ENCODE measurements at regions not wholly inside any gene's neighbourhood (a gene's known extent, or its start where the extent isn't known, plus 50 kb on each side); places are given as distances from the start of the nearest gene placed in this dataset.
"Not testable (repeated sequence)": the region's sequence is repeated elsewhere in the genome, so short reads cannot be mapped to it uniquely, and the experiment has no call there.

DNA sequence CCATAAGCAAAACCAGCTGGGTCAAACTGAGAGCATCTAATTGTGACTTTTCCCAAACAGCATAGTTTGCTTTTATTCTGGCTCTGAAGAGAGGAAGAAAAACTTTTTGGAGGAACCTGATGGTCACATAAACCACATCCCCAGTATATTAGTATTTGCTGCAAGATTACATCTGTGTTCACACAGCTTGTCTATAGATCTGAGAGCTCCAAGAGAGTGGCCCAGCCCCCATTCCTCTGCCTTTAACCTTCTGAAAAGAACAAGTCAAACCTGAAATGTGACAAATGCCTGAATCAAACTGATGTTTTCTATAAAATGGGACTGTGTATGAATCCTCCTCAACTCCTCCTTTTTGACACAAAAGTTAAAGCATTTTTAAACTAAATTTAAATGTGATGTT is 435.2 kb downstream of the ZNF479 start:
- not testable (repeated sequence) for DNase-seq (ENCODE audit: low read depth in 4 of 4, low spot score in 2 of 4)

DNA sequence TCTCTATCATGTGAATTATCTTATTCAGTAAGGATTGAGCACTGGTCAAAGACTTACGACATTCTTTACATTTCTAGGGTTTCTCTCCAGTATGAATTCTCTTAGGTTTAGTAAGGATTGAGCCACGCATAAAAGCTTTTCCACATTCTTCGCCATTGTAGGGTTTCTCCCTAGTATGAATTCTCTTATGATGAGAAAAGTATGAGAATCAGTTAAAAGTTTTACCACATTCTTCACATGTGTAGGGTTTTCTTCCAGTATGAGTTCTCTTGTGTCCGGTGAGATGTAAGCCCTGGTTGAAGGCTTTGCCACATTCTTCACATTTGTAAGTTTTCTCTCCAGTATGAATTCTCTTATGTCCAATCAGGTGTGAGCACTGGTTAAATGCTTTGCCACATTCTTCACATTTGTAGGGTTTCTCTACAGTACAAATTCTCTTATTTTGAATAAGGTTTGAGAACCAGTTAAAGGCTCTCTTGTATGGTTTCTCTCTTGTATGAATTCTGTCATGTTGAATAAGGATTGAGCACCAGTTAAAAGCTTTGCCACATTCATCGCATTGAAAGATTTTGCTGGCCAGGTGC is 445.9 kb downstream of the ZNF479 start:
- no peak for DNase-seq (ENCODE audit: low read depth in 4 of 4, low spot score in 2 of 4)

DNA sequence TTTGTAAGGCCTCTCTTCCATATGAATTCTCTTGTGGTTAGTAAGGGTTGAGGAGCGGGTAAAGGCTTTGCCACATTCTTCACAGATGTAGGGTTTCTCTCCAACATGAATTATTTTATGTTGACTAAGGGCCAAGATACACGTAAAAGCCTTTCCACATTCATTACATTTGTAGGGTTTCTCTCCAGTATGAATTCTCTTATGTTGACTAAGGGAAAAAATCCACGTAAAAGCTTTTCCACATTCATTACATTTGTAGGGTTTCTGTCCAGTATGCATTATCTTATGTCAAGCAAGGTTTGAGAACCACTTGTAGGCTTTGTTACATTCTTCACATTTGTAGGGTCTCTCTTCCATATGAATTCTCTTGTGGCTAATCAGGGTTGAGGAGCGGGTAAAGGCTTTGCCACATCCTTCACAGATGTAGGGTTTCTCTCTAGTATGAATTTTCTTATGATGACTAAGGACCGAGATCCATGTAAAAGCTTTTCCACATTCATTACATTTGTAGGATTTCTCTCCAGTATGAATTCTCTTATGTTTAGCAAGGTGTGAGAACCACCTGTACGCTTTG is 493.0 kb downstream of the ZNF479 start:
- DNase-seq (ENCODE audit: low read depth in 4 of 4, low spot score in 2 of 4): no peak

DNA sequence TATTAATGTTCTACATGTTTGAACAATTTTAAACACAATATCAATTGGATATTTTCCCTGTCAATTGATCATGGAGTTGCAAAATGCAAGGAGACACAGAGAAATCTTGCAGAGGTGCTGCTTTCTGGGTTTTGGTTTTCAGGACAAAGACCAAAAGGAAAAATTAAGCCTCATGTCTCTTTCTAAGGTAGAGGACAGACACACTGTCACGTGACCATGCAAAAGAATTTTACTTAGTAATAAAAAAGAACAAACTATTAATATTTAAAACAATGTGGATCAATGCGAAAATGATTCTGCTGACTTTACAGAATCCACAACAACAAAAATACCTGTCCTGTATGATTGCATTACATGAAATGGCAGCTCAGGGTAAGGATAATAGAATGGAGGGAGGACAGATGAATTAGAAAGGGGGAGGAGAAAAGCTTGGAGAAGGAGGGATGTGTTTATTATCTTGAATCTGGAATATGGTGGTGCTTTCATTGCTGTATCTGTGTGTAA is 493.7 kb upstream of the NUPR2 start:
- DNase-seq (ENCODE audit: low read depth in 4 of 4, low spot score in 2 of 4): no peak

DNA sequence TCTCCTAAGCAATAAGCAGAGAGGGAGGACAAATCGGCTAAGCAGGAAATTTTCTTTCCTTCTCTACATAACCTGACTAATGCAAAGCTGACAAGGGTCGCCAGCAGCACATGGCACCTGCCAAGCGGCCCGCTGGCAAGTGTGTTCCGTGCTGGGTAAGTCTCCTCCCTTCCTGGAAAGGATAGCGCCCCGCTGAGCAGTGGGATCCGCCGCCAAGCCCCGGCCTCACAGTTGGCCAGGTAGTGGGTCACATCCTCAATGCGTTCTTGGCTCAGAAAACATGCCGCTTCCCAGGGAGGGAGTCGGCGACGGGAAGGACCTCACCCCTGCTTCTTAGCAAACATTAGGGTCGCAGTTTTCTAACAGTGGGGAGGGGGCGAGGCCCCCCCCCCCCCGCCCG is 488.9 kb upstream of the NUPR2 start:
- DNase-seq (ENCODE audit: low read depth in 4 of 4, low spot score in 2 of 4): no peak

DNA sequence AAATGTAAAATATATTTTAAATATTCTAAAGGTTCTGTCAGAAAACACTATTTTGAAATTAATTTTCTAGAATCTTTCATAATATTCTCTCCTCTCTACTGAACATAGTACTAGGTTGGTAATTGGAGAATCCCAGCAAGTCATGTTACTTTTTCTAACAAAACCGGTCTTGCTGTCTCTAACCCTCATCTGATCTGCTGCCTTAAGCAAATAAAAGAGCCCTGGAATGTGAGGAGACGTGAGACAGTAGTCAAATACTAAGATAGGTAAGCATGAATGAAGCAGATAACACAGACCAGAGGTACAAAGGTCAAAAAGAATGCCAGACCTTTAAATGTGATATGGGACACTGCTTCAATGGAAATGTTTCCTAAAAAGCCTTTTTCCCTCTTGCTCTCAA is 462.4 kb upstream of the NUPR2 start:
- DNase-seq (ENCODE audit: low read depth in 4 of 4, low spot score in 2 of 4): no peak

DNA sequence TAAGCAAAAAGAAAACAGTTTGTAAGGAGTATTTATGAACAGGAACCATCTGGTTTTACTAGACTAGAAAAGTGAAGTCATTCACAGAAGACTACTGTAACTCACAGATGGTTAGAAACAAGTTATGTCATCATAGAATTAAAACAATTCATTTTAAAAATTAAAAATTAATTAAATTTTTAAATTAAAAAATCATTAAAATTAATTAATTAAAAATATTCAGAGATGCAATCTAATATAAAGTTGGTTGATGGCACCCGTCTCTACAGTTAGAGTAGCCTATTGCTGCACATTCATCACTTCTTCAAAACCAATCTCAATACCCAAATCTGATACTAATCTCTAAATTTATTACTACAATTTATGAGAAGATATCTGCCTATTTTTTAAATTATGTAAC is 454.8 kb upstream of the NUPR2 start:
- DNase-seq (ENCODE audit: low read depth in 4 of 4, low spot score in 2 of 4): no peak

DNA sequence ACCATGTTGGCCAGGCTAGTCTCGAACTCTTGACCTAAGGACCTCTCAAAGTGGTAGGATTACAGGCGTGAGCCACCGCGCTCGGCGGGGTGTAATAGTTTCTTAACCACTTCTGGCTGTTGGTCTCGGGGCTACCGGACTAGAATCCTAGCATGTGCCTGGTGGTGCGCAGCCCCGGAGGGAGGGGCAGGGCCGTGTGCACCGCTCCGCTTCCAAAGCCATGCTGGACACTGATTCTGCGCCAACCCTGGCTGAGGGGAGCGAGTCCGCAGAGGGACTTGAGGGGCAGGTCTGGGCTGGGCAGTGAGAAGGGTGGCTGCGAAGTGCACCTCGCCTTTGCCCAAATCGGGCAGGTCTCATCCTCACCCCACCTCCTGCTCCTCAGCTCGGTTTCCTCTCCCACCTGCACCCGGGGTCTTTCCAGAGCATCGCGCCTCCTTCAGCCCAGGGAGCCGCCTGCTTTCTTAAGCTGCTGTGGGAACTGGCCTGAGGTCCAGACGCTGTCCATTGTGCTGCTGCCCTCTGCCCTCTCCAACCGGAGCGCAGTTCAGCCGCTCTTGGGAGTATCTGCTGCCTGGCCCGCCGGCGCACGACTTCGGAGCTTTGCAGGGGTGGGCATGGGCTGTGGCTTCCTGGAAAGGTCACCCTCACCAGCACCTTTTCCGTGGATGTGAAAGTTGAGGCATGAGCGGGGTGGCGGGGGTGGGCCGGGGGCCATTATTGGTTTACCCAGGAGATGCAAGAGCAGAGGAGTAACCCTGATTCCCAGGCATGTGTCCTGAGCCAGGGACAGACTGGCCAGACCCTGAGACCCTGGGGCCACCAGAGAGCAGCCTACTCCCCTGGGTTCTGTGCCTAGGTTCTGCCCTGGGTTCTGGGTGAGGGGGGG is 422.6 kb upstream of the NUPR2 start:
- no peak for DNase-seq (ENCODE audit: low read depth in 4 of 4, low spot score in 2 of 4)

DNA sequence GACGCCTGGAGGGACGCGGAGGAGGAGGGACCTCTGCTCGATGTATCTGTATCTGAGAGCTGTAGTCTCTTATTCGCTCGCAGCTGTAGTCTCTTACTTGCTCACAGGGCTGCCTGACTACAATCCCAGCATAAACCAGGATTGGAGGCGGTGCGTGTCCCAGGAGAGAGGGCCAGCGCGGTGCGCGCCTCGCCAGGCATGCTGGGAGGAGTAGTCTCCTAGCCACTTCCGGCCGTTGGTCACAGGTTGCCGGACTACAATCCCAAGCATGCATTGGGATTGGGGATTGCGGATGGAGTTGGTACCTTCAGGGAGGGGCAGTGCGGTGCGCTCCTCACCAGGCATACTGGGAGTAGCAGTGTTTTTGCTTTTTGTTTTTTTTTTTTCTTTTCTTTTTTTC is 421.7 kb upstream of the NUPR2 start:
- no peak for DNase-seq (ENCODE audit: low read depth in 4 of 4, low spot score in 2 of 4)

DNA sequence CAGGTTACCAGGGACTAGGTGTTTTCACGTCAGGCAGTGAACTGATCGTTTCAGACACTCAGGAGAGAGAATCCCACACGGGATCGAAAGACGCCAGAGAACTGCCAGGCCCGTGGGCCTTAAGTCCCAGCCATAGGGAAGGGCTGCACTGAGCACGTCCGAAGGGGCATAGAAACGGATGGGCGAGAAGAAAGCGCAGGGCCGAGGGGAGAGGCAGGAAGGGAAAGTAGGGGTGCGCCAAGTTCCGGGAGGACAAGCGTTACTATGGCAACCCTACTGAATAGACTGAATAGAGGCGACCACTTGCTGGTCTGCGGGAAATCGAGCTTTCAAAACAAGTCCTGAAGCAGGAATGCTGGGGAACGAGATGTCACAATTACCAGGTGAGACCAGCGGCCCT is 421.3 kb upstream of the NUPR2 start:
- DNase-seq (ENCODE audit: low read depth in 4 of 4, low spot score in 2 of 4): no peak

DNA sequence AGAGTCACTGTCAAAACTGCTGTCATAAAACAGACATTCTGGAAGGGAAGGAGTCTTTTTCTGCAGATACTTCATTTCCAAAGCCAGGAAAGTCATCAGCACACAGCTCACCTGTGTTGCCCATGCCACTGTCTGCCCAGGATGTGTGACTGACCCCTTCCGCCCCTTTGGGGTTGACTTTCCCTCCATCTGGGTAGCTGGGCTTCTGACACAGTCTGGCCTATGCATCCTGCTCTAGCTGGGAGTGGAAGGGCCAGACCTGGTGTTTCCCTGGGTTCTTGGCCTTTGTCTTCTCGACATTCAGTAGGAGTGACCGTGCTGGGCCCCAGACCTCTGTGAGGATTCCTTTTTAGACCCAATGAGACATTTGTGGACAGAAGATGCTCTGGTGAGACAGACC is 378.9 kb upstream of the NUPR2 start:
- DNase-seq (ENCODE audit: low read depth in 4 of 4, low spot score in 2 of 4): no peak

DNA sequence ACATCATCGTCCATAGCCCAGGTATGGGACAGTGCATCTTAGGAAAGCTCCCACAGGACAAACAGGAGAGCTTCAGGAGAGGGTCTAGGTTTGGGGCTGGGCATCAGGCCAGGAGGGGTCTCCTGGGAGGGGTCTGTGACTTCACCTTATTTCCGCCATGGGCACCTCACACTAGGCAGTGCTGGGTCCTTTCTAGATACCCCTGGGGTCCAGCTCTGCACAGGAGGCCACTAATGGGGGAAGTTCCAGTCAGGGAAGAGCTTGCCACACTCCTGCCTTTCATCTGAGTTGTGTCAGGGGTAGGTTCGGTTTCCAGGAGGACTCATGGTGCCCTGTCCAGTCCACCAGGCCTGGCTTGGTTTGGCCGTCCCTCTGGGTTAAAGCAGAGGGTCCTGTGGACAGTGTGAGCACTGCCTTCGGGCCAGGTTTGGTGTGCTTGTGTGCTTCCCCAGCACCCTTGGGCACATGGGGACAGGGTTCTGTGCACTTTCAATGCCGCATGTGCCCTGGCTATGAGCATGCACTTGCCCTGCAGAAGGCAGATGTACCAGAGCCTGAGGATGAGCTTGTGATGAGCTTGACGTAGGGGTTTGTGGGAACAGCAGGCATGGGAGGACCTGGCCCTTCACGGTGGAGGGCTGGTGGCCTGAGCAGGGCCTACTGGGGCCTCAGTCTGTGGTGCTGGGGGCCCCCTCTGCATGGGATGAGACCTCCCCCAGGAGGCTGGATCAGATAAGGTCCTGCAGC is 377.7 kb upstream of the NUPR2 start:
- no peak for DNase-seq (ENCODE audit: low read depth in 4 of 4, low spot score in 2 of 4)

DNA sequence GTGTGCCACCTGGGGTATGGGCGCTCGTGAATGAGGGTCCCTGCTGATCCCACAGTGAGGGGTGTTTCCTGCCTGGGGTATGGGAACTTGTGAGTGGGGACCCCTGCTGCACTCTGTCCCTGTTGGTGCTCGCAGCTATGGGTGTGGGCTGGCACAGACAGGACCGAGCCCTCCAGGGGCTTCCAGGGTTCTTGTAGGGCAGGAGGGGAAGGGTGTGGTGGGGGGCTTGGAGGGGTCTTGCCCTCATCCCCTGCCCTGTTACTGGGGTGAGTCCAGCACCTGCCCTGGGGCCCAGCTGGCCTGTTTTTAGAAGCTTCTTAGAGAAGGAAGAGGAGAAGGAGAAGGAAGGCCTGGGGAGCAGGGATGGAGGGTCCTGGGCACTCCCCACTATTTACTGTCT is 377.0 kb upstream of the NUPR2 start:
- DNase-seq (ENCODE audit: low read depth in 4 of 4, low spot score in 2 of 4): no peak

DNA sequence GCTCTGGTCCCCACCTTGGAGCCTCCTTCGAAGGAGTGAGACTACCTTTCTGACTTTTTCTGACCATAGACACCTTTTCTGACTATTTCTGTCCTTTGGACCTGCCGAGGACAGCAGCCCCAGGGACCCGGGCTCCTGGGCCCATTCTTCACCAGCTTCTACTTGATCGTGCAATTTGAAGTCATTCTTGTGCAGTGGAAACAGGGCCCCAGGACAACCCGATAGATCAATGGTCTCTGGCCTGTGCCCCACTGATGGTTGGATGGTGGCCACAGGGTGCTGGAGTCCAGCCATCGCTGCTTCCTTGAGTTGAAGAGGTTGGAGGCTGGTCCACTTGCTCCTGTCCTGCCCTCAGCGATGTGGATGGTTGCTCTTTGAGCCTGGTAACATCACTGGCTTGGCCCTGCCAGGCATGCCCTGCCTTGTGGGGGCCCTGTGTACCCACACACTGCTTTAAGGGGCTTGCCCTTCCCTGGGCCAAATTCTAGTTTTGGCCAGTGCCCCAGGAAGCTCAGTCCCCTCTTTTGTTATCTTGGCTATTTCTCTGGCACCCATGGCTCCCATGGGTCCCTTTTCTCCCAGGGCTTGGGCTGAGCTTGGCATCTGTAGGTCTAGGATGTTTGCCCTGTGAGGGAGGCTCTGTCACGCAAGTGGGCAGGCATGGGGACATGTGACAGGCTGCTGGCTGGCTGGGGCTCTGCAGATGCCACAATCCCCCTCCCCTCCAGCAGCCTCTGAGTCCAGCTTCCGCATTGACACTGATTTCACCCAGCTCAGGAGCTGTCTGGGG is 375.6 kb upstream of the NUPR2 start:
- DNase-seq (ENCODE audit: low read depth in 4 of 4, low spot score in 2 of 4): no peak

DNA sequence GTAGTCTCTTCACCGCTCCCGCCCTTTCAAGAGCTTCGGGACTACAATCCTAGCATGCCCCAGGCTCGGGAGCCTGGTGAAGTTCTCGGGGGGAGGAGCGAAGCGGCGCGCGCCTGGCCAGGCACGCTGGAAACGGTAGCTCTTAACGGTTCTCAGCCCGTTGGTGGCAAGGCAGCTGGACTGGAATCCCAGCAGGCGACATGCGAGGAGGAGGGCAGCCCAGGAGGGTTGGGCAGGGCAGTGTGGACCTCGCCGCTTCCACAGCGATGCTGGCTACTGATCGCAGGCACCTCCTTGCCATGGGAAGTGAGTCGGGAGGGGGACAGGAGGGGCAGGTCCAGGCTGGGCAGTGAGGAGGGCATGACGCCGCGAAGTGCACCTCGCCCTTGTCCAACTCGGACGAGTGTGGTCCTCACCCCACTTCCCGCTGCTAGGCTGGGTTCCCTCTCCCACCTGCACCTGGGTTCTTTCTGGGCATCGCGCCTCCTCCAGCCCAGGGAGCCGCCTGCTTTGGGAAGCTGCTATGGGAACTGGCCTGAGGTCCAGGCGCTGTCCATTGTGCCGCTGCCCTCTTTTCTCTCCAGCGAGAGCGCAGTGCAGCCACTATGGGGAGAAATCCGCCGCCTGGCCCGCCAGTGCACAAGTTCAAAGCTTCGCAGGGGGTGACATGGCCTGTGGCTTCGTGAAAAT is 367.8 kb upstream of the NUPR2 start:
- DNase-seq (ENCODE audit: low read depth in 4 of 4, low spot score in 2 of 4): no peak

DNA sequence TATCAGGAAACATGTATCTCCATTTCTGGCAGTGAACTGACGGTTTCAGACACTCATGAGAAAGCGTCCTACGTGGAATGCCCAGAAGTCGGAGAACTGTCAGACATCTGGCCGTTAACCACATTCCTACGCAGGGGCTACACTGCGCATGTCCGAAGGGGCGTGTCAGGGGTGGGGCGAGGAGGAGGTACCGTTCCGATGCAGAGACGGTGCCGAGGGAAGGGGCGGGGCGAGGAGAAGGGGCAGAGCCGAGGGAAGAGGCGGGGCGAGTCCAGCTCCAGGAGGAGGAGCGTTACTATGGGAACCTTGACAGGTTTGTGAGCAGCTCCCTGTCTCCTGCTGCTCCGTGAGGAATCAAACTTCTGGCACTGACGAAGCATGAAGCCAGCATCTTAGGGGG is 366.9 kb upstream of the NUPR2 start:
- DNase-seq (ENCODE audit: low read depth in 4 of 4, low spot score in 2 of 4): no peak

DNA sequence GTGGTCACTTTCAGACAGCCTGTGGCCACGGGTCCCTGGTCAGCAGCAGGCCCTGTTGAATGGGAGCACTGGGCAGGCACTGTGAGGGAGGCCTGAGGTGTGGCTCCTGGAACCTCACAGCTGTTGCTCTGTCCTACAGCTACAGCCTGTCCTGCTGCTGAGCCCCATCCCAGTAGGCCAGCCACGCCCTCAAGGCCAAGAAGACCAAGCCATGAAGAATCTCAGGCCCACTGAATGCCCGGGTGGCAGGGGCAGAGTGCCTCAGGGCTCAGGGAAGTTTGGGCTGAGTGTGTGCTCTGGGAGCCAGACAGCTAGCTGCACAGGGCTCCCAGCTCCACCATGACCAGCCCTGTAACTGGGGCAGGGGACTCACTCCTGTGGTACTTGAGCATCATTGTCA is 363.5 kb upstream of the NUPR2 start:
- no peak for DNase-seq (ENCODE audit: low read depth in 4 of 4, low spot score in 2 of 4)

DNA sequence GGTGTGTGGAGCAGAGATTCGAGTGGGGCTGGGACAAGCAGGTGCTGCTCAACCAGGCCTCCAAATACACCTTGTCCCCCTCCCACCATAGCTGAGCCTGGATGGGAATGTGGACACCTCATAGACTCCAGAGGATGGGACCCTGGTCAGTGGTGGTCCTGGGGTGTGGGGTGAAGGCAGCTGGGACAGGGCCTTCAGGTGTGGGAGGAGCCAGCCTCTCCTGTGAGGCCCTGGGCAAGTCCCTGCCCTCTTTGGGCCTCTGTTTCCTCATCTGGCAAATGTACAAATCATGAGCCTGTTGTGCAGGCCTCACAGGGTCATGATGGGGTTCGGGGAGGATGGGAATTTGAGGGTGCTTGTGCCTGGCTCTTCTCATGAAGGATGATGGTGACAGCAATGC is 362.9 kb upstream of the NUPR2 start:
- DNase-seq (ENCODE audit: low read depth in 4 of 4, low spot score in 2 of 4): no peak

DNA sequence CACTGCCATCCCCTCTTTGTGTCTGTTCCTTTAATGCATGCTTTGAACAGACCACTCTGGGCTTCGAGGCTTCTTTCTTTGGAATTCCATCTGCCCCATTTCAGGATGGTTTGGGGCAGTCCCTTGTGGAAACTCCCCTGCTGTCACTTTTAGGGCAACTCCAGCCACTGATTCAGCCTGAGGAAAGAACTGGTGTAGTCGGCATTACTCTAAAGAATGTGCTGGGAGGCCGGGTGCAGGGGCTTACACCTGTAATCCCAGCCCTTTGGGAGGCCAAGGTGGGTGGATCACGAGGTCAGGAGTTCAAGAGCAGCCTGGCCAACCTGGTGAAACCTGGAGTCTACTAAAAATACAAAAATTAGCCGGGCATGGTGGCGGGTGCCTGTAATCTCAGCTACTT is 358.1 kb upstream of the NUPR2 start:
- no peak for DNase-seq (ENCODE audit: low read depth in 4 of 4, low spot score in 2 of 4)

DNA sequence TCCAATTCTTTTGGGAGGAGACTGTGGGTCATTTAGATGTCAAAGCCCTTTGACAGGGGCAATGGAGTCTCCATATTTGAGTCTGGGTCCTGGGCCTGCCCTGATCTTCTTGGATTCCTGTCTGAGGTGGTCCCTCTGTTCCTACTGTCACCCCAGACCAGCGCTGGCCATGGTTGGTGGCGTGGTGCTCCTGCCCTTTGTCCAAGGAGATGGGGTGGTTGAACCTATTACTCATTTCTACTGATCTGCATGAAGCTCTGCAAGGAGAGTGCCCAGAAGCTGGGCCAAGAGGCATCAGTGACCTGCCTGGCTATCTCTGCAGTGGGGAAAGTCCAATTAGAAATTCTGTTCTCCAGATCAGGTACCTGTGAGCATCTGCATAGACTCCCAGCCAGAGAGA is 355.6 kb upstream of the NUPR2 start:
- DNase-seq (ENCODE audit: low read depth in 4 of 4, low spot score in 2 of 4): no peak

Data from left renal cortex interstitium (tissue), 4 donors.